ENCODE measurements at regions not wholly inside any gene's neighbourhood (a gene's known extent, or its start where the extent isn't known, plus 50 kb on each side); places are given as distances from the start of the nearest gene placed in this dataset.

GRCh38 chr9:27679338-27679737, 106.1 kb upstream of the C9orf72 start:
- TF ChIP-seq CTCF (IDR thresholded peaks at IDR 0.05; ENCODE audit: low read length) (no peak), EZH2 (IDR thresholded peaks at IDR 0.05; ENCODE audit: borderline replicate concordance, low read length) (no peak)
